Fibroblast of pulmonary artery (primary cell): ENCODE measurements at regions not wholly inside any gene's neighbourhood (a gene's known extent, or its start where the extent isn't known, plus 50 kb on each side); places are given as distances from the start of the nearest gene placed in this dataset.
"Not testable (repeated sequence)": the region's sequence is repeated elsewhere in the genome, so short reads cannot be mapped to it uniquely, and the experiment has no call there.

Experiments
- DNase-seq: peaks from one replicate; pipeline ENCODE4 v3.0.0-alpha.2; 2010; ENCODE audit warnings: low read depth
- H3K4me3 ChIP-seq: replicated peaks from 2 replicates; pipeline ENCODE4 v1.5.1; 2011; ENCODE audit warnings: low read depth, mild to moderate bottlenecking, control low read depth, low read length, moderate library complexity
- TF ChIP-seq, protein P1 (sequence below): IDR thresholded peaks from 2 replicates; pipeline ENCODE4 v1.5.1; 2011; ENCODE audit warnings: mild to moderate bottlenecking, control low read depth, low read length, inconsistent platforms; ENCODE audit errors: missing control alignments

DNA sequence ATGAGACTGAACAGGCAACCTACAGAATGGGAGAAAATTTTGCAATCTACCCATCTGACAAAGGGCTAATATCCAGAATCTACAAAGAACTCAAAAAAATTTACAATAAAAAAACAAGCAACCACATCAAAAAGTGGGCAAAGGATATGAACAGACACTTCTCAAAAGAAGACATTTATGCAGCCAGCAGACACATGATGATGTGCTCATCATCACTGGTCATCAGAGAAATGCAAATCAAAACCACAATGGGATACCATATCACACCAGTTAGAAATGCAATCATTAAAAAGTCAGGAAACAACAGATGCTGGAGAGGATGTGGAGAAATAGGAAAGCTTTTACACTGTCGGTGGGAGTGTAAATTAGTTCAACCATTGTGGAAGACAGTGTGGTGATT is 51.7 kb upstream of the PAXBP1 start:
- not testable (repeated sequence) for DNase-seq, H3K4me3 ChIP-seq

DNA sequence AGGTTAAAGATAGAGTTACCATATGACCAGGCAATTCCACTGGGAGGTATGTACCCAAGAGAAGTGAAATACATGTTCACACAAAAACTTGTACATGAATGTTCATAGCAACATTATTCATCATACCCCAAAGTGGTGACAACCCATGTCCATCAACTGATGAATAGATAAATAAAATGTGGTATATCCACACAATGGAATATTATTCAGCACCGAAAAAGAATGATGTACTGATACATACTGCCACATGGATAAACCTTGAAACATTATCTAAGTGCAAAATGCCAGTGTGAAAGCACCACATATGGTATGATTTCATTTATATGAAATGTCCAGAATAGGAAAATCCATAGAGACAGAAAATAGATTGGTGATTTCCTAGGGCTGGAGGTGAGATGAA is 53.4 kb upstream of the PAXBP1 start:
- TF ChIP-seq, protein P1, sequence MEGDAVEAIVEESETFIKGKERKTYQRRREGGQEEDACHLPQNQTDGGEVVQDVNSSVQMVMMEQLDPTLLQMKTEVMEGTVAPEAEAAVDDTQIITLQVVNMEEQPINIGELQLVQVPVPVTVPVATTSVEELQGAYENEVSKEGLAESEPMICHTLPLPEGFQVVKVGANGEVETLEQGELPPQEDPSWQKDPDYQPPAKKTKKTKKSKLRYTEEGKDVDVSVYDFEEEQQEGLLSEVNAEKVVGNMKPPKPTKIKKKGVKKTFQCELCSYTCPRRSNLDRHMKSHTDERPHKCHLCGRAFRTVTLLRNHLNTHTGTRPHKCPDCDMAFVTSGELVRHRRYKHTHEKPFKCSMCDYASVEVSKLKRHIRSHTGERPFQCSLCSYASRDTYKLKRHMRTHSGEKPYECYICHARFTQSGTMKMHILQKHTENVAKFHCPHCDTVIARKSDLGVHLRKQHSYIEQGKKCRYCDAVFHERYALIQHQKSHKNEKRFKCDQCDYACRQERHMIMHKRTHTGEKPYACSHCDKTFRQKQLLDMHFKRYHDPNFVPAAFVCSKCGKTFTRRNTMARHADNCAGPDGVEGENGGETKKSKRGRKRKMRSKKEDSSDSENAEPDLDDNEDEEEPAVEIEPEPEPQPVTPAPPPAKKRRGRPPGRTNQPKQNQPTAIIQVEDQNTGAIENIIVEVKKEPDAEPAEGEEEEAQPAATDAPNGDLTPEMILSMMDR = no peak
- no peak overlapping the region for H3K4me3 ChIP-seq
- no peak for DNase-seq

DNA sequence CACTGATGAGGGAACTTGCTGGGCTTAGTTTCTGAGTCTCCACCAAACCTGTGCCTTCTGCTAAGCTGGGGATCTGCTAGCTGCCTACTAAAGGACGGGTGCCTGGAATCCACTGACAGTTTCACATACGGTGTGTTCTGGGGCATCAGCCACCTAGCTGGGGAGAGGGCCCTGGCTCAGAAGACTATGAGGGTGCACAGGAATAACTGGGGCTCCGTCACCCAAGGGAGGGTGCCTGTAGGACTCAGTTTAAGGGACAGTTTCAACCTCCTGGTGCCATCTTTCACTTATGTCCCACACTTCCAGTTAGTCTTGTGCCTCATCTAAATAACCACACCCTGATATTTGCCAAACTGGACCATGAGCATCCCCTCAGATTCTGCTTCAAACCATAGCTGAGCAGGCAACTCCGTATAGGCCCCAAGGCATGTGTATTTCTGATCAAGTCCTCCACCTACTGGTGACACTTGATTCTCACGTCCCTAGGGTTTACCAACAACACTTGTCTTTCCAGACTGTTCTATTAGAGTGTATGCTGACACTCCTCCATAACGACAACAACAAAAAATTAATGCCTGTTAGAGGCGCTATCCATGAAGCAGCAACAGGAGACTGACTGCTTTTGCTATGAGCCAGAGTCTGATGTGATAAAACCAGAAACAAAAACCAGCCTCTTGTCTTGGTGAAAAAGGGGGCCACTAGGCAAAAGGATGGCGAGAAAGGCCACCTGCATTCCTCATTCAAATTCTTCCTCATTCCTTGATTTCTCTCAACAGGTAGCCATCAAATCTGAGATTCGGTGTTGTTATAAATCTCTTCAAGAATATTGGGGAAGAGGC is 55.0 kb upstream of the PAXBP1 start:
- TF ChIP-seq, protein P1 = peak; percentile 67
- DNase-seq = peak; percentile 80
- no peak overlapping the region for H3K4me3 ChIP-seq

DNA sequence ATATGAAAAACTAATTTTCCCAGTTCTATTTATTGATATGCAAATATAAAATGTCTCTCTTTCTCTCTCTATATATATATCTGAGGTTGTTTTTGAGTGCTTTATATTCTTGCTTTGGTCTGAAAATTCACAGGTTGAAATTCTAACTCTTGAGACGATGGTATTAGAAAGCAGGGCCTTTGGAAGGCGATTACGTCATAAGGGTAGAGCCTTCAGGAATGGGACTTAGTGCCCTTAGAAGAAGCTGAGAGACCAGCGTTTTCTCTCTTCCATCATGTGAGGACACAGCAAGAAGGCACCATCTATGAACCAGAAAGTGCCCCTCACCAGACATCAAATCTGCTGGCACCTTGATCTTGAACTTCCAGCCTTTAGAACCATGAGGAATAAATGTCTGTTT is 57.4 kb upstream of the PAXBP1 start:
- H3K4me3 ChIP-seq = no peak overlapping the region
- TF ChIP-seq, protein P1 = no peak
- no peak for DNase-seq

DNA sequence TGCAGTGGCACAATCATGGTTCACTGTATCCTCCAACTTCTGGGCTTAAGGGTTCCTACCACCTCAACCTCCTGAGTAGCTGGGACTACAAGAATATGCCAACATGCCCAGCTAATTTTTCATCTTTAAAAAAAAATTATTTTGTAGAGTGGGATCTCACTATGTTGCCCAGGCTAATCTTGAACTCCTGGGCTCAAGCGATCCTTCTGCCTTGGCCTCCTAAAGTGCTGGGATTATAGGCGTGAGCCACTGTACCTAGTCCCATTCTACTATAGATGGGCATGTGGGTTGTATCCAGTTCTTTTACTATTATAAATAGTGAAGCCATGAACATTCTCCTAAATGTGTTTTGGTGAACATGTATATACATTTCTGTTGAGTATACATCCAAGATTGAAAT is 57.9 kb upstream of the PAXBP1 start:
- TF ChIP-seq, protein P1 = no peak
- no peak for DNase-seq
- no peak overlapping the region for H3K4me3 ChIP-seq

DNA sequence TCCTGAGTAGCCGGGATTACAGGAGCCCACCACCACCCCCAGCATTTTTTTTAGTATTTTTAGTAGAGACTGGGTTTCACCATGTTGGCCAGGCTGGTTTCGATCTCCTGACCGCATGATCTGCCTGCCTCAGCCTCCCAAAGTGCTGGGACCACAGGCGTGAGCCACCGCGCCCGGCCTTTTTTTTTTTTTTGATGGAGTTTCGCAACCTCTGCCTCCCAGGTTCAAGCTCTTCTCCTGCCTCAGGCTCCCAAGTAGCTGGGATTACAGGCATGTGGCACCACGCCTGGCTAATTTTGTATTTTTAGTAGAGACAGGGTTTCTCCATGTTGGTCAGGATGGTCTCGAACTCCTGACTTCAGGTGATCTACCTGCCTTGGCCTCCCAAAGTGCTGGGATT is 60.2 kb upstream of the PAXBP1 start:
- H3K4me3 ChIP-seq, DNase-seq: not testable (repeated sequence)

DNA sequence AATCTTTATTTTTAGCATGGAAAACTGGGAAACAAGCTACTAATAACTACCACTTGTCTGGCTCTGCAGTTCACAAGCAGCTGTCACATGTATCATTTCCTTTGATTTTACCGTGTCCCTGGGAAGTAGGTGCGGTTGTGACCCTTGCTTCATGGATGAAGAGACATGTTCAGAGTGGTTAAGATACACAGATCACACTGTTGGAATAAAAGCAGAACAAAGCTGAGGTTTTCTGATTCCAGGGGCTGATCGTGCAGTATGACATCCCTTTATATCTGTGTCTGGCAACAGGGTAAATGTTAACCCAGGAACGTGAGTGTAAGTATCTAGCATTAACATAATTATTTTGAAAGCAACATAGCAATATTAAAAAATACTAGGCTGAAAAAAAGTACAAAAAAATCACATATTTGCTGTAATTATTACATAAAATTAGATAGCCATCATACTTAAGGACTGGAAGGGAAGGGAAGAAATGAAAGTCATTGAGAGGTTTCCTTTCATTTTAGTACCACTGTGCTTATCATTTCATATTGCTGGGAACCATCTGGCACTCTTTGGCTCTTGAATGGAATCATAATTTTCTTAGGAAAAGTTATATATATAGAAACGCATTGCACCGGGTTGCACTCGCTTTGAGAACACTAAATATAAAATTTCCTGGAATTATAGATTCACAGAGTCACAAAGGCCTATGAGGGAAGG is 62.8 kb upstream of the PAXBP1 start:
- no peak for DNase-seq
- TF ChIP-seq, protein P1 = no peak
- H3K4me3 ChIP-seq = no peak overlapping the region

DNA sequence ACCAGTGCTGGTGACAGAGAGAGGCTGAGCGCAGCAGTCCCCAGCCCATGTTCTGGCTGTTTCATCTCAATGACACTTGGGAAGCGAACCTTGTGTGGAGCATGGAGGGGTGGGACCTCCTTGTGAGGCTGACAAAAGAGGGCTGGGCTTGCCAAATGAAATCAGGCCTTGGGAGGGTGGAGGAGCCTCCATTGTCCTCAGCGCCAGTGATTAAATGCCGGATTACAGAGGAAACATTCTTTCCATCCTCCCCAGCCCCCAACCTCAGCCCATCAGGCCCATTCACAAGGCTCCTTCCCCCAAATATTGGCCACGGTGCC is 63.3 kb upstream of the PAXBP1 start:
- TF ChIP-seq, protein P1 = no peak
- no peak for DNase-seq
- H3K4me3 ChIP-seq = no peak overlapping the region
